NCI-H128 (cell line): ENCODE measurements at regions not wholly inside any gene's neighbourhood (a gene's known extent, or its start where the extent isn't known, plus 50 kb on each side); places are given as distances from the start of the nearest gene placed in this dataset.

Source experiments
- DNase-seq: peaks from one replicate; lab custom pipeline; 2025; ENCODE audit not compliant: unreplicated experiment; lab: John Stamatoyannopoulos, UW

DNA sequence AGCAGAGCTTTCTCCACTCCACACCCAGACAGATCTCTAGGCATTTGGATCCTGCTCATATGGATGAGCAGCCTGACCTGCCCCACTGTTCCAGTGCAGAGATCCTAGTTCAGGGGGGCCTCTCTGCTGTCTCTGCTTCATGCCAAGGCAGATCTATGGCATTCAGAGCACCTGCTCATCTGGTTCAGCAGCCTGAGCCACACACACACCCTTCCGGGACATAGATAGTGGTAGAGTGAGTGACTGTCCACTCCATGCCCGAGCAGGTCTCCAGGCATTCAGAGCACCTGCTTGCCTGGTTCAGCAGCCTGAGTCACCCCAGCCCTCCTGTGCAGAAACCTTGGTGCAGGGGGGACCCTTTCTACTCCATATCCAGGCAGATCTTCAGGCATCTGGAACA lies 54.3 kb upstream of the ZNF800 start:
- DNase-seq: no peak
